SK-N-MC (cell line): ENCODE measurements at regions not wholly inside any gene's neighbourhood (a gene's known extent, or its start where the extent isn't known, plus 50 kb on each side); places are given as distances from the start of the nearest gene placed in this dataset.

ENCODE experiments used
- DNase-seq: peaks from one replicate; pipeline ENCODE4 v3.0.0-alpha.2; 2011; ENCODE audit warnings: low read depth, low spot score
- H3K27ac ChIP-seq: fragments of 200-600 bp; sonication (generic); 2 replicates; pipeline ENCODE4 v1.5.1; 2016; ENCODE audit warnings: mixed run types
- H3K36me3 ChIP-seq: fragments of 200-600 bp; sonication (generic); 2 replicates; pipeline ENCODE4 v1.6.1; 2017; ENCODE audit warnings: antibody characterized with exemption, low read length, mixed read lengths; ENCODE audit not compliant: insufficient read depth
- H3K4me3 ChIP-seq: fragments of 200-600 bp; sonication (generic); 2 replicates; pipeline ENCODE4 v1.5.1; 2016
- H3K9ac ChIP-seq: fragments of 200-600 bp; sonication (generic); 2 replicates; pipeline ENCODE4 v1.8.0; 2017; ENCODE audit warnings: mixed run types, mixed read lengths; ENCODE audit not compliant: insufficient read length
- H3K9me3 ChIP-seq: fragments of 200-600 bp; sonication (generic); 2 replicates; pipeline ENCODE4 v1.6.1; 2017; ENCODE audit warnings: low read depth, mild to moderate bottlenecking, antibody characterized with exemption, low read length, moderate library complexity, mixed read lengths
- EZH2 ChIP-seq: fragments of 200-600 bp; sonication (generic); IDR thresholded peaks from one replicate; pipeline ENCODE4 v1.6.1; 2017; ENCODE audit warnings: antibody characterized with exemption
- FOXP2 ChIP-seq: optimal IDR thresholded peaks from 2 replicates; pipeline ENCODE3; 2011; ENCODE audit warnings: mild to moderate bottlenecking, moderate library complexity; ENCODE audit not compliant: insufficient read depth; ENCODE audit errors: extremely low read length, control extremely low read depth
- POLR2AphosphoS5 ChIP-seq: IDR thresholded peaks from 2 replicates; pipeline ENCODE4 v1.6.1; 2012; ENCODE audit warnings: mild to moderate bottlenecking, low read depth, low read length, borderline replicate concordance

DNA sequence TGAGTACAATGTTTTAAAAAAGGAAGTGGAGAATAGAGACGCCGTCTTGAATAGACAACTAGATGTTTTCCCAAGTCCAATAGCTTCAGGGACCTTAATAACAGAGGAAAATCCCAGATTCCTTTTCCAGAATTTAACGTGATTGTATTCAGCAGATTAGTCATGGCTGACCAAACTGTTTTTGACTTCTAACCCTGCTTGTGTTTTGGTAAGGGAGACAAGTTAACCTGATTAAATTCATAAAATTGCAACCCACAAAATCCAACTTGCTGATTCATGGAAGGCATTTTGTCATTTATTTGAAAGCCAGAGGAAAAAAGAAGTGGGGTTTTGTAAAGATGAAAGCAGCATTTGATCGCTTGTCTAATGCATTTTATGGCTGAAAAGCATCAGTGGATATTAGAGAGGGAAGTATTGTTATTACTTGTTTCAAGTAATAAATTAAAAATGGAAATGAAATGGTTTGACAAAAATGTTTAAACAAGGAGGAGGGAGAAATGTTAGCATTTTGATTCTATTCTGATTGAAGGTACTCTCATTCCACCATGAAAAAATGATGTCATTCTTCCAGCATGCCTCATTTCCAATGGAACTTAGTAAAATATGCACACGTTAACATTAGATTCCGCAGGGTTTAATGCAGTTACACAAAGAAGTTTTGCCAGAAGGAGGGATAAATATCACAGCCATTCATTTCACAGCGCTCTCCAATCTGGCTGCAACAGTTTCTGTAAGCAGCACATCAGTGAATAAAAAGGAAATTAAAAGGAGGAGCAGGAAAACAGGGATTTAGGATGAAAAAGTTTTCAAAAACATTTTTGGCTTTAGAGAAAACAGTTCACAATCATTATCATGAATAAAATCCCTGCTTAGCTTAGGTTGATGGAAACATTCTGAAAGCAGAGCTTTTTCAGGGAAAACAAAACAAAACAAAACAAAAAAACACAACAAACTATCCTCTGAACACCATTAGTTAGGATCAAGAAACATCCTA is 314.7 kb downstream of the PRR16 start:
- TF ChIP-seq FOXP2 (no peak), EZH2 (no peak), POLR2AphosphoS5 (no peak)
- Histone ChIP-seq H3K36me3 (no peaks in the 10 kb centered on the region), H3K27ac (no peak overlapping the region), H3K9ac (no peak overlapping the region), H3K4me3 (no peak overlapping the region), H3K9me3 (no peaks in the 10 kb centered on the region)
- no peak for DNase-seq

DNA sequence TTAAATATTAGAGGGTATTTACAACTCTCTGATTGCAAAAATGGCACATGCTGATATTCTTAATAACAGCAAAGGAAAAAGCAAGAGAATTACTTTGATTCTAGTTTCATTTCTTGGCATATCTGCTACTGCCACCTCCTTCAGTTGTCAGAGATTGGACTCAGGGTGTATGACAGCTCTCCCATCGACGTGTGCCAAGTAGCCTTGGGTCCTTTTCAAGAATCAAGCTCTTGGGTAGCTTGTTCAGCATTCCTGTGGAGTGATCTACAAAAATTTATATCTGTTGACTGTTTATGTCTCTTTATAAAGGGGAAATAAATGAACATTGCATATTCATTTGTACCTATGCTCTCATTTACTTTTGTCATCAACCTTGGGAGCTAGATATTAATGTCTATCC is 315.6 kb downstream of the PRR16 start:
- DNase-seq, result no peak
- TF ChIP-seq EZH2, result no peak
- H3K36me3 ChIP-seq, result no peaks in the 10 kb centered on the region
- no peak overlapping the region for H3K9ac ChIP-seq
- H3K4me3 ChIP-seq, result no peak overlapping the region
- no peak overlapping the region for H3K27ac ChIP-seq
- no peaks in the 10 kb centered on the region for H3K9me3 ChIP-seq

DNA sequence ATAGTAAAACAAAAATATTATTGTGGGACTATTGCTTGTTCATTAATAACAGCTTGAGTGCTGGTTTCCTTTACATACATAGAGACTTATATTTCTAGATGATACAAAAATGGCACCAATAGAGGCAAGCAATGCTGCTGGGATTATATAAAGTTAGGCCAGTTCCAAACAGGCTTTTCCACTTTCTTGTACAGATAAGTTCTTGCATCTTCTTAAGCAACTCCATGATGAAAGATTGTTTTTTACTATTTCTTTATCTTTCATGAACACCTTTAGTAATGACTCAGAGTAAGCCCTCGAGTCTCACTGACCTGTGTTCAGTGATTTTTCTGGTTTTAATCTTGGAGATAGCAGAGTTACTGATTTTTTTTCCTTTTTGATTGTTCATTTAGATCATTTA is 324.4 kb downstream of the PRR16 start:
- Histone ChIP-seq H3K36me3 (no peaks in the 10 kb centered on the region), H3K9ac (no peak overlapping the region), H3K27ac (no peak overlapping the region), H3K9me3 (0 out of 2 replicates have a peak, but pooled peaks cover 2% of the 10 kb centered on the region), H3K4me3 (no peak overlapping the region)
- TF ChIP-seq POLR2AphosphoS5, result no peak
- TF ChIP-seq FOXP2, result no peak
- no peak for TF ChIP-seq EZH2
- no peak for DNase-seq

DNA sequence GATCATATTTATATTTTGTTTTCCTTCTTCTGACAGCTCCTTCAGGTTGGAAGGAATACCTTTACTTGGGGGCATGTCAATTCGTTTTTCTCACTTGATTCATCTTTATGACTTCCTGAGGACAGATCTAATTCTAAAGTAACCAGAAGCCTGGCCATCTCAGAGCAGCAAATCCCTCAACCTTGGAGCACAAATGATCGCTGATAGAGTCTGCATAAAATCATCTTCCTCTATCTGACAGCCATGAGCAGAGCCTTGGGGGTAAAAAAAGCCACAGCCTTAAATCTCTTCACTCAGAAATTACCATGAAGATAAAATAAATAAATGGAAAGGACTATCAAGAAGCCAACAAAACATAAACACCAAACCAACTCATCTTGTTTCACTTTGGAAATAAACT is 325.8 kb downstream of the PRR16 start:
- Histone ChIP-seq H3K9ac (no peak overlapping the region), H3K9me3 (0 out of 2 replicates have a peak, but pooled peaks cover 2% of the 10 kb centered on the region), H3K36me3 (no peaks in the 10 kb centered on the region), H3K27ac (no peak overlapping the region), H3K4me3 (no peak overlapping the region)
- TF ChIP-seq EZH2 (no peak), POLR2AphosphoS5 (no peak), FOXP2 (no peak)
- no peak for DNase-seq

DNA sequence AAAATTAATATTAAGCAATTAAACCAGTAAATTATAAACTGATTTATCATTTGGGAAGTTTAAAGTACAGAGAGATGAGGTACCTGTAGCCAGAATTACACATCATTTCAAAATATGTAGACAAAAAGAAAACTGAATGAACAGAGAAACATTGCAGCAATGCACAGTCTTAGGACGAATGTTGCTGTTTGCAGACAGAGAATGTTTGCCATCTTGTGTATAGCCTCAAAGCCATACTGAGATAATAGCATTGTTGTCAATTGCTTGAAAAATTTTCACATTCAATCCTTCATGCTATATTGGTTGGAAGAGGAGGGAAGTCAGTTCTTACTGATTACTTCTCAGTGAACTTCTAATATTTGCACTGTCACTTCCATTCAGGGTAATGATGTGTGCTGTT is 326.2 kb downstream of the PRR16 start:
- Histone ChIP-seq H3K27ac (no peak overlapping the region), H3K36me3 (no peaks in the 10 kb centered on the region), H3K4me3 (no peak overlapping the region), H3K9ac (no peak overlapping the region), H3K9me3 (0 out of 2 replicates have a peak, but pooled peaks cover 2% of the 10 kb centered on the region)
- TF ChIP-seq FOXP2 (no peak), EZH2 (no peak), POLR2AphosphoS5 (no peak)
- DNase-seq, result no peak

DNA sequence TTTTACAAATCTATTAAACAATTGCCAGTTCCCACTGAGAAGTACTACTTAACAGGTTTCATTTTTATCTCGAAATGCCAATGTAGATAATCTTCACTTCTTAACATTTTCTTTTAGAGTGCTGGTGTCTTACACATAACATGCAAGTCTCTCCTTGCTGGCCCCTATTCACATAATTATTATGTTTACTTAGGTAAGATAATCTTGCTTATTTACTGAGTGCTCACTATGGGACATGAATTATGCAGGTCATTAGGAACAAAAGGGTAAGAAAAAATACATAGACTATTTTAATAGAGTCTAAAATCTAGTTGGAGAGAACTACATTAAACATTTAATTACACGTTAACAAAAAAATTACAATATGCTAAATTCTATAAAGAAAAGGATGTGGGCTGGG is 328.4 kb downstream of the PRR16 start:
- Histone ChIP-seq H3K9ac (no peak overlapping the region), H3K27ac (no peak overlapping the region), H3K9me3 (no peaks in the 10 kb centered on the region), H3K36me3 (no peaks in the 10 kb centered on the region), H3K4me3 (no peak overlapping the region)
- no peak for DNase-seq
- TF ChIP-seq FOXP2 (no peak), POLR2AphosphoS5 (no peak), EZH2 (no peak)

DNA sequence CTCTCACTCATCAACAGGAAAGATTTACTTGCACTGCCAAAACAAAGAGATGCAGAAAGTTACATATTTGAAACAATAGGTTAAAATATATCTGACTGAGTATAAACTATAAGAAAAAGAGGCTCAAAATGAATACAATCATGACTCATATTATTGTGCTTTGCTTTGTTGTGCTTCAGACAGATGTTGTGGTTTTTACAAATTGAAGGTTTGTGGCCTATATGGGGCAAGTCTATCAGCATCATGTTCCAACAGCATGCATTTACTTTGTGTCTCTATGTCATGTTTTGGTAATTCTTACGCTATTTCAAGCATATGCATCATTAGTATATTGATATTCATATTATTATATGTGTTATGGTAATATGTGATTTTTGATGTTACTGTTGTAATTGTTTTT is 330.0 kb downstream of the PRR16 start:
- Histone ChIP-seq H3K9me3 (no peaks in the 10 kb centered on the region), H3K4me3 (no peak overlapping the region), H3K27ac (no peak overlapping the region), H3K36me3 (no peaks in the 10 kb centered on the region), H3K9ac (no peak overlapping the region)
- no peak for TF ChIP-seq EZH2
- no peak for TF ChIP-seq FOXP2
- TF ChIP-seq POLR2AphosphoS5, result no peak
- no peak for DNase-seq

DNA sequence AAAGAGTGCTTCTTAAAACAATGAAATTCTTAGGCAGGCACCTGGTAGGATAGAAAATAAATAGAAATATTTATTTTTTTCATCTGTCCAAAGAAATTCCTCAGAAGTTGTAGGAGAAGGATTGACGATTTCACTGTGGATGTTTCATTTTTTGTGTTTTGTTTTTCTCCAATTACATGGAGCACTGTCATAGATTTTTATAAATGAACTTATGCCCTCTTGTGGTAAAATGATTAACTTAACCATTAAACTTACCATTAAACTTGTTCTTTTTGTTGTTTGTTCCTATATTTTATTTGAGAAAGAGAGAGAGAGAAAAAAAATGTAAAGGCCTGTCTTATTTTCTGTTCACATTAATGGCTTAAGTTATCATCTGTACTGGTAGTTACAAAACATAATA is 339.2 kb downstream of the PRR16 start:
- H3K36me3 ChIP-seq, result no peaks in the 10 kb centered on the region
- H3K27ac ChIP-seq, result no peak overlapping the region
- no peak overlapping the region for H3K4me3 ChIP-seq
- TF ChIP-seq POLR2AphosphoS5, result no peak
- TF ChIP-seq FOXP2, result no peak
- no peak for TF ChIP-seq EZH2
- no peak for DNase-seq
- H3K9me3 ChIP-seq, result no peaks in the 10 kb centered on the region
- no peak overlapping the region for H3K9ac ChIP-seq

DNA sequence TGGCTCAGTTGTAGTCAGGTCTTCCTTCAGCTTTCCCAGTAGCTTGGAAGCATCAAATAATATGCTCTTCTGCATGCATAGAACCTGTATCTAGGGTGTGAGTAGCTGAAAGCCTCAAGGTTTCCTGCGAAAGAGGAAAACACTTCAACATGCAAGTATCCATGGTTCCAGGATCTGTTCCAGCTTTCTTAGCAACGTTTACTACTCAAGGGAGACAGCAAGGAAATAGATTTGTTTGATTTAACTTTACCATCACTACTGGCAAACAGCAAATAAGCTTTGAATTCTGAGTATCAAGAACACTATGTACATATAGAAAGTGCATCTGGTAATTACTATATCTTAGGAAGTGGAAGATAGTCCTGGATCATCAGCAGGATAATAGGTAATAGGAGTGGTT is 341.0 kb downstream of the PRR16 start:
- Histone ChIP-seq H3K9ac (no peak overlapping the region), H3K4me3 (no peak overlapping the region), H3K36me3 (no peaks in the 10 kb centered on the region), H3K9me3 (no peaks in the 10 kb centered on the region), H3K27ac (no peak overlapping the region)
- DNase-seq, result no peak
- TF ChIP-seq FOXP2 (no peak), EZH2 (no peak), POLR2AphosphoS5 (no peak)

DNA sequence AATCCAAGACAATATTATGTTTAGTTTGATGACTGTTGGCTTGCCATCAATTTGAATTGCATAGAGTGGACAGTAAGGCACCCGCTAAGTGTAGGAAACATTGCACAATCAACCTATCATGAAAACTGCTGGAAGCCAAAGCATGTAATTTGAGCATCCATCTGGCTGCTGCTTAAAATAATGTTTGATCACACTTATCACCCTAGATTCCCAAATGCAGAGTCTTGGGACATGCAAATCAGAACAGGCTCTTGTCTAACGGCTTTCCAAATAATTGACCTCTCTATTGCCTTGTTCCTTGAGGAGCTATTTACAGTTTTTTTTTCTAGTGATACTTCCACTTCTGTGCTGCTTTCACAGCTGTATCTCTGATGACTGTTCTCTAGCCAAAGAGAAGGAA is 342.1 kb downstream of the PRR16 start:
- Histone ChIP-seq H3K36me3 (no peaks in the 10 kb centered on the region), H3K9ac (no peak overlapping the region), H3K27ac (no peak overlapping the region), H3K9me3 (no peaks in the 10 kb centered on the region), H3K4me3 (no peak overlapping the region)
- TF ChIP-seq POLR2AphosphoS5 (no peak), EZH2 (no peak), FOXP2 (no peak)
- no peak for DNase-seq
